OCI-LY7 (cell line): ENCODE measurements at regions not wholly inside any gene's neighbourhood (a gene's known extent, or its start where the extent isn't known, plus 50 kb on each side); places are given as distances from the start of the nearest gene placed in this dataset.
"Not testable (repeated sequence)": the region's sequence is repeated elsewhere in the genome, so short reads cannot be mapped to it uniquely, and the experiment has no call there.

Experiments
- BruUV-seq: library from RNA; stranded (reverse); fragments of 400-500 nt; replicated peaks from 2 replicates; lab custom pipeline; 2021; lab: Mats Ljungman, UMichigan
- CTCF ChIA-PET: fragments of 300-600 bp; sonication (Branson Sonifier 250); formaldehyde crosslinking; loops from one replicate; lab custom pipeline; 2022; ENCODE audit warnings: antibody characterized with exemption; ENCODE audit not compliant: unreplicated experiment; lab: Charles Lee
- POLR2A ChIA-PET: fragments of 300-600 bp; sonication (Branson Sonifier 250); formaldehyde crosslinking; loops from one replicate; lab custom pipeline; 2022; ENCODE audit warnings: antibody characterized with exemption; lab: Charles Lee
- DNase-seq: peaks from one replicate; pipeline ENCODE4 v3.0.0-alpha.2; 2015; ENCODE audit warnings: low spot score
- H2AFZ ChIP-seq: fragments of 200-600 bp; sonication (generic), shearing (Covaris generic); 2 replicates; pipeline ENCODE4 v1.6.1; 2014; ENCODE audit warnings: mild to moderate bottlenecking, antibody characterized with exemption, low read length, moderate library complexity
- H3K27ac ChIP-seq: fragments of 200-600 bp; sonication (generic); 2 replicates; pipeline ENCODE4 v1.5.1; 2014; ENCODE audit warnings: mixed run types, low read depth, mild to moderate bottlenecking, moderate library complexity, low read length, inconsistent platforms; ENCODE audit not compliant: poor library complexity, severe bottlenecking
- H3K36me3 ChIP-seq: fragments of 200-600 bp; sonication (generic); 2 replicates; pipeline ENCODE4 v1.6.1; 2014; ENCODE audit warnings: mild to moderate bottlenecking, antibody characterized with exemption, low read length, moderate library complexity, mixed read lengths; ENCODE audit not compliant: insufficient read depth
- H3K4me1 ChIP-seq: fragments of 200-600 bp; sonication (generic); 2 replicates; pipeline ENCODE4 v1.5.1; 2014; ENCODE audit warnings: mild to moderate bottlenecking, low read length; ENCODE audit not compliant: insufficient read depth, poor library complexity, severe bottlenecking
- H3K4me2 ChIP-seq: fragments of 200-600 bp; sonication (generic); 2 replicates; pipeline ENCODE4 v1.6.1; 2014; ENCODE audit warnings: mild to moderate bottlenecking, low read length
- H3K4me3 ChIP-seq: fragments of 200-600 bp; sonication (generic); 2 replicates; pipeline ENCODE4 v1.5.1; 2014; ENCODE audit warnings: mild to moderate bottlenecking, low read depth, low read length; ENCODE audit not compliant: poor library complexity, severe bottlenecking
- H3K79me2 ChIP-seq: fragments of 200-600 bp; sonication (generic); 2 replicates; pipeline ENCODE4 v1.6.1; 2016; ENCODE audit warnings: low read depth, mild to moderate bottlenecking, low read length, moderate library complexity, mixed read lengths; ENCODE audit not compliant: insufficient read depth
- H3K9me2 ChIP-seq: fragments of 200-600 bp; sonication (generic); 2 replicates; pipeline ENCODE4 v1.6.1; 2016; ENCODE audit warnings: mild to moderate bottlenecking, low read length, mixed read lengths; ENCODE audit not compliant: insufficient read depth
- H3K9me3 ChIP-seq: fragments of 200-600 bp; sonication (generic); 2 replicates; pipeline ENCODE4 v1.6.1; 2014; ENCODE audit warnings: mild to moderate bottlenecking, mixed run types, low read length, mixed read lengths
- H4K20me1 ChIP-seq: fragments of 200-600 bp; sonication (generic); 2 replicates; pipeline ENCODE4 v1.6.1; 2014; ENCODE audit warnings: mild to moderate bottlenecking, antibody characterized with exemption, low read length, moderate library complexity, mixed read lengths; ENCODE audit not compliant: insufficient read depth
- CTCF ChIP-seq: fragments of 200-600 bp; sonication (generic); conservative IDR thresholded peaks from 2 replicates; pipeline ENCODE4 v1.5.1; 2014; ENCODE audit warnings: mild to moderate bottlenecking, antibody characterized with exemption, low read length, moderate library complexity, mixed read lengths
- EZH2phosphoT487 ChIP-seq: fragments of 200-600 bp; sonication (generic); IDR thresholded peaks from 2 replicates; pipeline ENCODE4 v1.6.1; 2018; ENCODE audit warnings: low read depth, borderline replicate concordance, mild to moderate bottlenecking, mixed run types, antibody characterized with exemption, low read length, moderate library complexity, mixed read lengths
- intact Hi-C: fragments of 100-400 bp; cut with micrococcal nuclease; formaldehyde crosslinking; loops from one replicate; pipeline ENCODE4 v1.10.0; 2022; ENCODE audit not compliant: unreplicated experiment

GRCh38 chr1:86798608-86799291, 94.4 kb downstream of the SH3GLB1 start:
- POLR2A ChIA-PET: interaction anchor here (0.6 kb wide), 1 partner anchor 103 kb away, joined by 4 read pairs; no protein-coding TSS in a partner anchor
- Histone ChIP-seq H3K36me3 (peaks cover 23% of the 10 kb centered on the region), H3K4me1 (peaks cover 13% of the 10 kb centered on the region), H3K4me2 (peak overlapping the region; percentile 50), H4K20me1 (no peaks in the 10 kb centered on the region), H3K27ac (peak overlapping the region; percentile 44), H3K79me2 (no peaks in the 10 kb centered on the region), H2AFZ (peak overlapping the region; percentile 80; the same call in 1 of the 2 replicates), H3K9me2 (no peaks in the 10 kb centered on the region), H3K4me3 (no peak overlapping the region), H3K9me3 (no peaks in the 10 kb centered on the region)
- DNase-seq: peak; percentile 56
- CTCF ChIA-PET: no interaction called here
- BruUV-seq: no TSS peak
- intact Hi-C loops: no loop called here
- TF ChIP-seq EZH2phosphoT487: no peak
- TF ChIP-seq CTCF: no peak

GRCh38 chr1:86803641-86804040, 99.3 kb downstream of the SH3GLB1 start:
- H3K9me2 ChIP-seq, H3K27ac ChIP-seq, H3K4me2 ChIP-seq, intact Hi-C loops, H3K9me3 ChIP-seq, CTCF ChIA-PET, H4K20me1 ChIP-seq, H3K79me2 ChIP-seq, DNase-seq, H3K4me3 ChIP-seq, BruUV-seq, H3K4me1 ChIP-seq, POLR2A ChIA-PET, H2AFZ ChIP-seq: not testable (repeated sequence)
- H3K36me3 ChIP-seq: peaks cover 31% of the 10 kb centered on the region

- H3K79me2 ChIP-seq, H3K27ac ChIP-seq, POLR2A ChIA-PET, H3K9me3 ChIP-seq, H3K4me3 ChIP-seq, intact Hi-C loops, BruUV-seq, H3K9me2 ChIP-seq, CTCF ChIA-PET, H4K20me1 ChIP-seq, H2AFZ ChIP-seq, DNase-seq, H3K4me1 ChIP-seq, H3K4me2 ChIP-seq: not testable (repeated sequence)
- H3K36me3 ChIP-seq: peaks cover 38% of the 10 kb centered on the region
These were observed 101.6 kb downstream of the SH3GLB1 start for GRCh38 chr1:86805898-86806519.
